ENCODE measurements at regions not wholly inside any gene's neighbourhood (a gene's known extent, or its start where the extent isn't known, plus 50 kb on each side); places are given as distances from the start of the nearest gene placed in this dataset.

DNA sequence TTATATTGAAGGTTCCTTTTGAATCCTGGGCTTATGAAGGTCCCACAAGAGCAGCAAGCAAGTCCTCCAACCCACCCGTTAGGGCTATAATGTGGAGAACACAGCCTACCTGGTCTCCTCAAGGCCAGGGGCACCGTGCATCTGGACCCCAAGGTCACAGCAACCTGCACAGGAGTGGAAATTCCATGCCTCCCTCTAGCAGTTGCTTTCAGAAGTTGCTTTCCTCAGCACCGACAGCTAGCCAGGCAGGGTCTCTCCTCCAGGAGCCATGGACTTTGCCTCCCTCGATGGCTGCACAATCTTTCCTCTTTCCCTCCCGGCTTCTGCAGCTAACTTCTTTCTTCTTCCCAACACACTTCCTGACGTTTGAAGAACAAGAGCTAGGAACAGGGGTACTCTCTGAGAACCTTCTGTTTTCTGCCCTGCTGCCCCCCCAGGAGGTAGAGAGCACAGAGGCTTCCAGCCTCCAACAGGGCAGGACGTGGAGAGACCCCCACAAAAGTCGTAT, 149.8 kb downstream of the PTPN20 start:
- peaks cover 4% of the 10 kb centered on the region for H3K4me1 ChIP-seq (ENCODE audit: control insufficient read depth, extremely low read depth, insufficient read depth, low read length)
- no peaks in the 10 kb centered on the region for H4K20me1 ChIP-seq (ENCODE audit: control insufficient read depth, extremely low read depth, insufficient read depth, low read length)
- H3K79me2 ChIP-seq (ENCODE audit: control insufficient read depth, insufficient read depth, low read length) = no peaks in the 10 kb centered on the region
- TF ChIP-seq, protein P1, sequence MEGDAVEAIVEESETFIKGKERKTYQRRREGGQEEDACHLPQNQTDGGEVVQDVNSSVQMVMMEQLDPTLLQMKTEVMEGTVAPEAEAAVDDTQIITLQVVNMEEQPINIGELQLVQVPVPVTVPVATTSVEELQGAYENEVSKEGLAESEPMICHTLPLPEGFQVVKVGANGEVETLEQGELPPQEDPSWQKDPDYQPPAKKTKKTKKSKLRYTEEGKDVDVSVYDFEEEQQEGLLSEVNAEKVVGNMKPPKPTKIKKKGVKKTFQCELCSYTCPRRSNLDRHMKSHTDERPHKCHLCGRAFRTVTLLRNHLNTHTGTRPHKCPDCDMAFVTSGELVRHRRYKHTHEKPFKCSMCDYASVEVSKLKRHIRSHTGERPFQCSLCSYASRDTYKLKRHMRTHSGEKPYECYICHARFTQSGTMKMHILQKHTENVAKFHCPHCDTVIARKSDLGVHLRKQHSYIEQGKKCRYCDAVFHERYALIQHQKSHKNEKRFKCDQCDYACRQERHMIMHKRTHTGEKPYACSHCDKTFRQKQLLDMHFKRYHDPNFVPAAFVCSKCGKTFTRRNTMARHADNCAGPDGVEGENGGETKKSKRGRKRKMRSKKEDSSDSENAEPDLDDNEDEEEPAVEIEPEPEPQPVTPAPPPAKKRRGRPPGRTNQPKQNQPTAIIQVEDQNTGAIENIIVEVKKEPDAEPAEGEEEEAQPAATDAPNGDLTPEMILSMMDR (conservative IDR thresholded peaks at IDR 0.05 in 1 of 2, IDR thresholded peaks at IDR 0.05 in 1 of 2; ENCODE audit: low read depth in 1 of 2, low read length in 2 of 2) = no peak
- TF ChIP-seq EZH2 (IDR thresholded peaks at IDR 0.05; ENCODE audit: low read length, missing control alignments) = no peak
- no peak overlapping the region for H2AFZ ChIP-seq (ENCODE audit: low read length)
- no peak for DNase-seq (ENCODE audit: low read depth in 2 of 2)
- H3K4me2 ChIP-seq (ENCODE audit: extremely low read depth, insufficient read depth, low read length) = no peak overlapping the region
- no peak overlapping the region for H3K9ac ChIP-seq (ENCODE audit: insufficient read depth, low read length)
- H3K9me3 ChIP-seq (ENCODE audit: control insufficient read depth, insufficient read depth, low read depth, low read length) = no peaks in the 10 kb centered on the region
- H3K27me3 ChIP-seq (ENCODE audit: control insufficient read depth, insufficient read depth, low read length) = no peaks in the 10 kb centered on the region
- no peak overlapping the region for H3K27ac ChIP-seq (ENCODE audit: insufficient read depth, low read length)
- H3K4me3 ChIP-seq (replicated peaks in 1 of 4; ENCODE audit: control extremely low read depth in 1 of 4, insufficient read depth in 1 of 4, low read depth in 3 of 4, low read length in 4 of 4) = no peak overlapping the region
- no peaks in the 10 kb centered on the region for H3K36me3 ChIP-seq (ENCODE audit: control insufficient read depth, insufficient read depth, low read length)

DNA sequence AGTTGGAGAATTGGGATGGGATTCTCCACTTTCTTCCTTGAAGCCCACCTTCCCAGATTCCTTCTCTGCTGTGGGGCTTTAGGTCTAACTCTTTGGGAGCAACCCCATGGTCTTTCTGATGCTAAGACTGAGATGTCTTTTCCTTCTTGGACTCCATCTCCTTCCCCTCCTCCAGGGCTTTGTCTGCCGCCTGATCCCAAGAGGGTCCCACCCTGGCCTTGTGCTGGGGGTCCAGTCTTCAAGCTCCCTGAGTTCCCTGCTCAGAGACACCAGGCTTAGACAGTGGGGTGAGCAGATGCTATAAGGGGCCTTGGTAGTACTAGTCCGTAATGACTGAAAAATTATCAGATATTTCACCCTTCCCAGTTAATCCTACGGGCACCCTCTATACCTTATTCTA, 150.5 kb downstream of the PTPN20 start:
- Histone ChIP-seq H4K20me1 (ENCODE audit: control insufficient read depth, extremely low read depth, insufficient read depth, low read length) (no peaks in the 10 kb centered on the region), H3K36me3 (ENCODE audit: control insufficient read depth, insufficient read depth, low read length) (no peaks in the 10 kb centered on the region), H3K9me3 (ENCODE audit: control insufficient read depth, insufficient read depth, low read depth, low read length) (no peaks in the 10 kb centered on the region), H3K27me3 (ENCODE audit: control insufficient read depth, insufficient read depth, low read length) (no peaks in the 10 kb centered on the region), H3K4me1 (ENCODE audit: control insufficient read depth, extremely low read depth, insufficient read depth, low read length) (peaks cover 4% of the 10 kb centered on the region), H3K79me2 (ENCODE audit: control insufficient read depth, insufficient read depth, low read length) (no peaks in the 10 kb centered on the region), H3K4me2 (ENCODE audit: extremely low read depth, insufficient read depth, low read length) (no peak overlapping the region), H3K4me3 (replicated peaks in 1 of 4; ENCODE audit: control extremely low read depth in 1 of 4, insufficient read depth in 1 of 4, low read depth in 3 of 4, low read length in 4 of 4) (no peak overlapping the region), H3K9ac (ENCODE audit: insufficient read depth, low read length) (no peak overlapping the region), H2AFZ (ENCODE audit: low read length) (no peak overlapping the region), H3K27ac (ENCODE audit: insufficient read depth, low read length) (no peak overlapping the region)
- TF ChIP-seq EZH2 (IDR thresholded peaks at IDR 0.05; ENCODE audit: low read length, missing control alignments) = no peak
- TF ChIP-seq, protein P1 (conservative IDR thresholded peaks at IDR 0.05 in 1 of 2, IDR thresholded peaks at IDR 0.05 in 1 of 2; ENCODE audit: low read depth in 1 of 2, low read length in 2 of 2) = no peak
- DNase-seq (ENCODE audit: low read depth in 2 of 2) = no peak

DNA sequence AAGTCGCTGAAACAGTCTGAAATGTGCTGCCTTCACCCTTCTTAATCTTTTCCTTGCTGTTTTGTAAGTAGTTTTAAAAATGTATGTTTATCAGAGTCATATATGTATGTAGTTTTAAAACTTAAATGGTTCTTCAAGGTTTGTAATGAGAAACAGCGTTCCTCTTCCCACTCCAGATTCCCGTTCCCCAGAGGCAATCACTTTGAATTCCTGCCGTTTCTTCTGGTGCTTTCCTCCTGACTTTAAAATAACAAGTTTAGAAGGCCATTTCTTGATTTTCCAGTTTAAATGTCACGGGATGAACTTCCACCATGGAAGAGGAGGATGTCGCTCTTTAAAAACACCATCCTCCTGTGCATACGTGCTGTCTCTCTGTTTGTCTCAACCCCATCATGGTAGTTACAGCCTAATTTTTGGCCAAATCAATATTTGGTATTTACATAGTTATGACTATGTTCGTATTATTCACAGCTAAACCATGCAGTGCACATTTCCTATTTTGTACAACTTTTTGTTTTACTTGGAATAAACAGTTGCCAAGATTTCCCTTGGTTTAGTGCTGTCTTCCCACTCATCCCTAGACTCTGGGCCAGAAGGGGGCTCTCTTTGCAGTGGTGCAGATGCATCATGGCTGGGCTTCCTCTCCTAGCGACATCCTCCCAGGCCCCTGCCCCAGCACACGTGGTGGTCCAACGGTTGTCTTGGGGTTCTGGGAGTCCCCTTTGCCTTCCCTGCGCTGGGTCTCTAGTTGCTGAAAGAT, 151.4 kb downstream of the PTPN20 start:
- no peaks in the 10 kb centered on the region for H3K27me3 ChIP-seq (ENCODE audit: control insufficient read depth, insufficient read depth, low read length)
- peaks cover 4% of the 10 kb centered on the region for H3K4me1 ChIP-seq (ENCODE audit: control insufficient read depth, extremely low read depth, insufficient read depth, low read length)
- H3K9ac ChIP-seq (ENCODE audit: insufficient read depth, low read length) = no peak overlapping the region
- no peaks in the 10 kb centered on the region for H4K20me1 ChIP-seq (ENCODE audit: control insufficient read depth, extremely low read depth, insufficient read depth, low read length)
- no peaks in the 10 kb centered on the region for H3K9me3 ChIP-seq (ENCODE audit: control insufficient read depth, insufficient read depth, low read depth, low read length)
- no peak overlapping the region for H2AFZ ChIP-seq (ENCODE audit: low read length)
- H3K4me3 ChIP-seq (replicated peaks in 1 of 4; ENCODE audit: control extremely low read depth in 1 of 4, insufficient read depth in 1 of 4, low read depth in 3 of 4, low read length in 4 of 4) = no peak overlapping the region
- TF ChIP-seq, protein P1 (conservative IDR thresholded peaks at IDR 0.05 in 1 of 2, IDR thresholded peaks at IDR 0.05 in 1 of 2; ENCODE audit: low read depth in 1 of 2, low read length in 2 of 2) = peak; percentile 22 to 38
- TF ChIP-seq EZH2 (IDR thresholded peaks at IDR 0.05; ENCODE audit: low read length, missing control alignments) = no peak
- no peaks in the 10 kb centered on the region for H3K79me2 ChIP-seq (ENCODE audit: control insufficient read depth, insufficient read depth, low read length)
- peak in 1 of 2 donors; percentile 13 for DNase-seq (ENCODE audit: low read depth in 2 of 2)
- no peak overlapping the region for H3K27ac ChIP-seq (ENCODE audit: insufficient read depth, low read length)
- no peak overlapping the region for H3K4me2 ChIP-seq (ENCODE audit: extremely low read depth, insufficient read depth, low read length)
- no peaks in the 10 kb centered on the region for H3K36me3 ChIP-seq (ENCODE audit: control insufficient read depth, insufficient read depth, low read length)

All from fibroblast of lung (primary cell).